ENCODE measurements at regions not wholly inside any gene's neighbourhood (a gene's known extent, or its start where the extent isn't known, plus 50 kb on each side); places are given as distances from the start of the nearest gene placed in this dataset.
A peak's percentile ranks its signal among the peaks of the same experiment; 100 is the strongest.

DNA sequence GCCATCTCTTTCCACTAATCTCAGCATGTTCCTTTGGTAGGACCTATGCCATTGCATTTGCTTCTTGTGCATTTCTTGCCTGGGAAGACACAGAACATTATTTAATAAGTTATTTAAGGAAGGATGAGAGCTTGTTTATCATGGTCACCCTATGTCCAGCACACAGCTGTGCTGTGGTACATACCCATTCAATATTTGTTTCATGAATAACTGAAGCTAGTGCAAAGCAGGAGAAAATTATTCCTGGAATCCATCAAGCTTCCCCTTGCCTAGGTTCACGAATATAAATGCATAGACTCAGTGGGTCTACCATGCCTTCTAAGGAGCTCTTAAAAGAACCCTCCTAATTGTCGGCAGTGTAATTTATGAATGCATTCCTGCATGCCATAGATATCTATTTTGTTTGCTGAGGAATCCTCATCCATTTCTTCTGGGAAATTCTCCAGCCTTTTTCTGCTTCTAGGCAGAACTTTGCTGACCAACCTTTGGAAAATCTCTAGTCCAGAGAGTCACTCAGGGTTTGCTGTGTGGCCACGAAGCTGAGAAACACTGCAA lies 599.8 kb upstream of the TMEM132C start:
- TF ChIP-seq, protein P1, sequence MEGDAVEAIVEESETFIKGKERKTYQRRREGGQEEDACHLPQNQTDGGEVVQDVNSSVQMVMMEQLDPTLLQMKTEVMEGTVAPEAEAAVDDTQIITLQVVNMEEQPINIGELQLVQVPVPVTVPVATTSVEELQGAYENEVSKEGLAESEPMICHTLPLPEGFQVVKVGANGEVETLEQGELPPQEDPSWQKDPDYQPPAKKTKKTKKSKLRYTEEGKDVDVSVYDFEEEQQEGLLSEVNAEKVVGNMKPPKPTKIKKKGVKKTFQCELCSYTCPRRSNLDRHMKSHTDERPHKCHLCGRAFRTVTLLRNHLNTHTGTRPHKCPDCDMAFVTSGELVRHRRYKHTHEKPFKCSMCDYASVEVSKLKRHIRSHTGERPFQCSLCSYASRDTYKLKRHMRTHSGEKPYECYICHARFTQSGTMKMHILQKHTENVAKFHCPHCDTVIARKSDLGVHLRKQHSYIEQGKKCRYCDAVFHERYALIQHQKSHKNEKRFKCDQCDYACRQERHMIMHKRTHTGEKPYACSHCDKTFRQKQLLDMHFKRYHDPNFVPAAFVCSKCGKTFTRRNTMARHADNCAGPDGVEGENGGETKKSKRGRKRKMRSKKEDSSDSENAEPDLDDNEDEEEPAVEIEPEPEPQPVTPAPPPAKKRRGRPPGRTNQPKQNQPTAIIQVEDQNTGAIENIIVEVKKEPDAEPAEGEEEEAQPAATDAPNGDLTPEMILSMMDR (IDR thresholded peaks at IDR 0.05; ENCODE audit: low read depth, low read length, missing control alignments): no peak
- no peak overlapping the region for H3K4me3 ChIP-seq (replicated peaks; ENCODE audit: low read depth, low read length)
- no peak for DNase-seq (ENCODE audit: extremely low read depth, low read depth)

DNA sequence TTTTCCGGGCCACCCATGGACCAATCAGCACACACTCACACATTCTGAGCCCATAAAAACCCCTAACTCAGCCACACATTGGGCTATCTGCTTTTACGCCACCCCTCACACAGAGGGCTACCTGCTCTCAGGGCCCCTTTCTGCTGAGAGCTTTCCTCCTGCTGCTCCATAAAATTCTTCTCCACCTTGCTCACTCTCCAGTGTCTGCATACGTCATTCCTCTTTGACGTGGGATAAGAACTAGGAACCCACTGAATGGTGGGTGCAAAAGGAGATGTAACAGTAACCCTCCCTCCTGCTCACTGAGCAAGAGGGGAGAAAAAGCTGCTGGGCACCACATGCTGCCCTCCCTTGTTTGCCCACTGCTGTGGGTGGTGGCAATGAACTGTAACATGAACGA lies 596.7 kb upstream of the TMEM132C start:
- TF ChIP-seq, protein P1 (IDR thresholded peaks at IDR 0.05; ENCODE audit: low read depth, low read length, missing control alignments): no peak
- no peak overlapping the region for H3K4me3 ChIP-seq (replicated peaks; ENCODE audit: low read depth, low read length)
- DNase-seq (ENCODE audit: extremely low read depth, low read depth): no peak

DNA sequence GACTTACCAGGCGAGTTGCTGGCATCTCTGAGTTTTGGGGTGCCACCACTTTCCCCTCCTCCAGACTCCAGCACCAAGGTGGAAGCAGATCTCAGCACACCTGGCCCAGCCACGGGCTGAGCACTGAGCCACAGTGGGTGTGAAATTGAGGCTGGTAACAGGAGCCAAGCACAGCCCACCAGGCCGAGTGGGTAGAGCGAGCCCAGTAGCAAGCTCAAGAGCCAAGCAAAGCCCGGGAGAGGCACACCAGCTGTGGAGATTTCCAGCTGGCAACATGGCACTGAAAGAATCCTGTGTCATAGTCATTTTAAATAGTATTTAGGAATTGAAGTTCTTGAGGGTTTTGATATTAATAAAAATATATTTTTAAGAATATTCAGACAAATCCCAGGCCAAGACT lies 596.2 kb upstream of the TMEM132C start:
- H3K4me3 ChIP-seq (replicated peaks; ENCODE audit: low read depth, low read length): no peak overlapping the region
- TF ChIP-seq, protein P1 (IDR thresholded peaks at IDR 0.05; ENCODE audit: low read depth, low read length, missing control alignments): no peak
- DNase-seq (ENCODE audit: extremely low read depth, low read depth): no peak

DNA sequence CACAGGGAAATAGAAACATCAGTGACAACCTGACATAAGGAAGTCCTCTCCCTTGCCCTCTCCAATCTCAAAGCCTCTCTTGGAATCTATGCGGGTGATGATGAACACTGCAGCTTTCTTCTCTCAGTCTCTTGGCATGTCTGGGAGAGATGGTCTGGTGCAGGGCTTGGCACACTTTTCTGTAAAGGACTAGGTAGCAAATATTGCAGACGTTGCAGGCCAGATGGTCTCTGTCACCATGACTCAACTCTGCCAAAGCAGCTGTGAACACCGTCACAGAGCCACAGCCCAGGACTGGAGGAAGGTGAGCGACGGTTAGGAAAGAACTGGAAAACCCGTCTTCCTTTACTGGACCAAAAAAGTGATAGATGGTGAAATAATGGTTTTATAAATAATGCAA lies 591.0 kb upstream of the TMEM132C start:
- DNase-seq (ENCODE audit: extremely low read depth, low read depth): no peak
- TF ChIP-seq, protein P1 (IDR thresholded peaks at IDR 0.05; ENCODE audit: low read depth, low read length, missing control alignments): no peak
- no peak overlapping the region for H3K4me3 ChIP-seq (replicated peaks; ENCODE audit: low read depth, low read length)

DNA sequence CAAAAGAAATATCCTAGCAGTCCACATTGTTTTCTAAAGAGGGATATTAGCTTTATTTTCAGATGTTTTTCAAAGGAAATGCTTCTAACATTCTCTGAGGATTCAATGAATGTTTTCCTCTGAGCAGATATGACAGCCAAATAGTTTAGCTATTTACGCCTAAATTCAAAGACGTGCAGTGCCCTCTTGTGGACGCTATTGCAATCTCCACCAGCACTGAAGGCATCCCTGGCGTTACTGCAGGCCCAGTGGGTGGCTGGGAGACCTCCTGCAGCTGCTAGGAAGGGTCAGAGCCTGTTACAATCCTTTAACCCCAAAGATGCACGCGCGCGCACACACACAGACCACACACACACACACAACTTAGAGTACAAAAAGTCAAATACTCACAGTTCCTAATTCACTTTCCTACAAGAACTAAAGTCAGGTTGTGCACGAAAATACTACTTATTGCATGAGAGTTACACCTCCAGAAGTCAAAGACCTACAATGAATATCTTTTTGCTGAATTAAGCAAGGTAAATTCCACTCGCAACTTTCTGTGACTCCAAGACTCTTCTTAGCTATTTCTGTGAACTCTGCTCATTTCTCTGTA lies 589.3 kb upstream of the TMEM132C start:
- TF ChIP-seq, protein P1 (IDR thresholded peaks at IDR 0.05; ENCODE audit: low read depth, low read length, missing control alignments): peak; percentile 77
- no peak overlapping the region for H3K4me3 ChIP-seq (replicated peaks; ENCODE audit: low read depth, low read length)
- DNase-seq (ENCODE audit: extremely low read depth, low read depth): peak; percentile 60

DNA sequence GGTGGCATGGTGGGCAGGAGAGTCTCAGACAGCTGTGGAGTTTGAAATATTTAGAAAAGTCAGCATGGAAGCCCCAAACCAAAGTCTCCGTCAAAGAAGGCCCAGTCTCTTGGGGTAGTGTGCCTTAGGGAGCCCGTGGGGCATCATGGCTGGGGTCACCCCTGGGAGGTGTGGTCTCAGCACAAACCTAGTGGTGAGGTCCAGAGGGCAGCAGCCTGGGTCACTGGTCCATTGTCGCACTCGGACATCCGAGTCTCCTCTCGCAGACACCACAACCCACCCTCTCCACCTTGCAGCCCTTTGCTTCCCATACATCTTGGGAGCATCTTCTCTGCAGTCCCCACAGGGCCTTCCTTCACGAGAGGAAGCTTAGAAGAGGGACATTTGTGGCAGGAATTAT lies 588.0 kb upstream of the TMEM132C start:
- DNase-seq (ENCODE audit: extremely low read depth, low read depth): no peak
- TF ChIP-seq, protein P1 (IDR thresholded peaks at IDR 0.05; ENCODE audit: low read depth, low read length, missing control alignments): no peak

DNA sequence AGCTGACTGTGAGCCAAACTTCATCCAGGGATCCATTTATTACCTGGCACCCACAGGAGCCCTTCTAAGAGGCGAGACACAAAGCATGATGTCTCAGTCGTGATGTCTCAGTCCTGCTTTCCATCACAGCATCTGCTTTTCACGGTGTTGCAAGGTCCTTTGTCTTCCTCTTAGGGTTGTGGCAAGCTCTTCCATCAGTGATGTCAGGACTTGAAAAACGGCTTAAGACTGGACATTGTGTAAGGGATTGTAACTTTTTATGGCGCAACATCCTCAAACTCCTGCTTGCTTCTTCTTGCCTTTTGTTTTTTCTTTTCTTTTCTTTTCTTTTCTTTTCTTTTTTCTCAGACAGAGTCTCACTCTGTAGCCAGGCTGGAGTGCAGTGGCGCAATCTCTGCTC lies 586.5 kb upstream of the TMEM132C start:
- no peak for DNase-seq (ENCODE audit: extremely low read depth, low read depth)
- TF ChIP-seq, protein P1 (IDR thresholded peaks at IDR 0.05; ENCODE audit: low read depth, low read length, missing control alignments): no peak
- H3K4me3 ChIP-seq (replicated peaks; ENCODE audit: low read depth, low read length): no peak overlapping the region

More for the DNA sequence above, 588.0 kb upstream of the TMEM132C start:
- H3K4me3 ChIP-seq (replicated peaks; ENCODE audit: low read depth, low read length): no peak overlapping the region
